WI38 (cell line): ENCODE measurements at regions not wholly inside any gene's neighbourhood (a gene's known extent, or its start where the extent isn't known, plus 50 kb on each side); places are given as distances from the start of the nearest gene placed in this dataset.

Experiments used
- H3K4me3 ChIP-seq: 2 replicates; pipeline ENCODE4 v1.5.1; 2011; ENCODE audit warnings: low read depth, mild to moderate bottlenecking, control low read depth, low read length
- TF ChIP-seq, protein P1 (sequence below): IDR thresholded peaks from 2 replicates; pipeline ENCODE4 v1.5.1; 2012; ENCODE audit warnings: low read depth, mild to moderate bottlenecking, control low read depth, low read length

- no peak overlapping the region for H3K4me3 ChIP-seq
- TF ChIP-seq, protein P1, sequence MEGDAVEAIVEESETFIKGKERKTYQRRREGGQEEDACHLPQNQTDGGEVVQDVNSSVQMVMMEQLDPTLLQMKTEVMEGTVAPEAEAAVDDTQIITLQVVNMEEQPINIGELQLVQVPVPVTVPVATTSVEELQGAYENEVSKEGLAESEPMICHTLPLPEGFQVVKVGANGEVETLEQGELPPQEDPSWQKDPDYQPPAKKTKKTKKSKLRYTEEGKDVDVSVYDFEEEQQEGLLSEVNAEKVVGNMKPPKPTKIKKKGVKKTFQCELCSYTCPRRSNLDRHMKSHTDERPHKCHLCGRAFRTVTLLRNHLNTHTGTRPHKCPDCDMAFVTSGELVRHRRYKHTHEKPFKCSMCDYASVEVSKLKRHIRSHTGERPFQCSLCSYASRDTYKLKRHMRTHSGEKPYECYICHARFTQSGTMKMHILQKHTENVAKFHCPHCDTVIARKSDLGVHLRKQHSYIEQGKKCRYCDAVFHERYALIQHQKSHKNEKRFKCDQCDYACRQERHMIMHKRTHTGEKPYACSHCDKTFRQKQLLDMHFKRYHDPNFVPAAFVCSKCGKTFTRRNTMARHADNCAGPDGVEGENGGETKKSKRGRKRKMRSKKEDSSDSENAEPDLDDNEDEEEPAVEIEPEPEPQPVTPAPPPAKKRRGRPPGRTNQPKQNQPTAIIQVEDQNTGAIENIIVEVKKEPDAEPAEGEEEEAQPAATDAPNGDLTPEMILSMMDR = no peak
These were observed 183.5 kb upstream of the PARD3B start for GRCh38 chr2:204361738-204362137.

DNA sequence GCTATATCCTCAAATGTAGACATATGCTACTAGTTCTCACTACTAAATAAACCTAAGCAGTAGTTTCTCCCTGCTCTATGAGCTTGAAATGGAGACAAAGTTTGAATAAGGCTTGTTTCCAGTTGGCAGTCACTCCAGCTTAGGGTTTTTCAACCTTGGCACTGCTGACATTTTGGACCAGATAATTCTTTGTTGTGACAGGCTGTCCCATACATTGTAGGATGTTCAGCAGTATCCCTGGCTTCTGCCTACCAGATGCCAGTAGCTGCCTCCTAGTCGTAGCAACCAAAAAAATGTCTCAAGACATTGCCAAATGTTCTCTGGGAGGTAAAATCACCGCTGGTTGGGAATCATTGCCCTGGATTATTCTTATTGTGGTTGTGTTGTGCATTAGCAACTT is 182.7 kb upstream of the PARD3B start:
- TF ChIP-seq, protein P1 = no peak
- no peak overlapping the region for H3K4me3 ChIP-seq

GRCh38 chr2:204363513-204363912 is 181.8 kb upstream of the PARD3B start:
- TF ChIP-seq, protein P1 = no peak

GRCh38 chr2:204364860-204365535 is 180.3 kb upstream of the PARD3B start:
- TF ChIP-seq, protein P1 = no peak
- H3K4me3 ChIP-seq = no peak overlapping the region

More at GRCh38 chr2:204363513-204363912, 181.8 kb upstream of the PARD3B start:
- H3K4me3 ChIP-seq = no peak overlapping the region

- no peak overlapping the region for H3K4me3 ChIP-seq
- TF ChIP-seq, protein P1 = no peak
These were observed 179.5 kb upstream of the PARD3B start for GRCh38 chr2:204365811-204366210.

DNA sequence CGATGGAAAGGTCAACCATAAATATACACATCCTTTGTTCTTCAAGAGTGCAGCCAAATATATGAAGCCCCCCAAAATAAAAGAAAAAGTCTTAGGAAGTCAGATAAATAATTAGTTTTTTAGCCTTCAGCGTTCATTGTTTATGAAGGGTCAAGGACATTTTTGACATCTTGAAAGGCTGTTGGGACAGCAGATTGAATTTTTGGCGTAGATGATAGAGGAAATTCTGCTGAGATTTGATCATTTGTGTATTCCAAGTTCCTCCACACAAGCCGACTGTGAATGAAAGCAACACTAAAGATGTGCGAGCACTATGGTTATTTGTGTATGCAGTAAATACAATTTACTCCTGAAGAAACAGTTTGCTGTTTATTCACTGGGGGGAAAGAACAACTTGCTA is 177.8 kb upstream of the PARD3B start:
- TF ChIP-seq, protein P1 = no peak
- no peak overlapping the region for H3K4me3 ChIP-seq

DNA sequence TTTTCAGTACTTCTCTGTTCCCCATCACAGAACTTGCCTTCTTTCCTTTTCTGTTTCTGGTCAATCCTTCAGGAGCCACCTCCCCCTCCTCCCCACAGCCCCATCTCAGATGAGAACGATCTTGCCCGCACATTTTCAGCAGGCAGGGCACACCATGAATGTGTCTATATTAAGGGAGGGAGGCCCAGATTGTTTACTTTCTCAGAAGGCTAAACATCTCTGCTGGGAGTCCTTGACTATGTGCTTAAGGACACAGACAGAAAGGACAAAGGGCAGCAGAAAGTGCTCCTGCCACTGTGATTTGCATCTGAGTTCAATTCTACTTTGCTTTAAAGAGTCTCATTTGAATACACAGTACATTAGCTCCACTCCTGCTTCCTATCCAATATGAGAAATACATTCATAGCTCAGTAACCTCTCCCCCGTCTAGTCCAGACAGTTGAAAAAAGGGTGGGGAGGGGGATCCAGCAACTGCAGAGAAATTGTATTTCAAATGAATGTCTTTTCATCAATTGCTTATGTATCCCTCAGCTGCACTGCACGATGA is 175.0 kb upstream of the PARD3B start:
- TF ChIP-seq, protein P1 = no peak

More for the DNA sequence above, 175.0 kb upstream of the PARD3B start:
- no peak overlapping the region for H3K4me3 ChIP-seq
